Uterus (tissue), 2 donors: ENCODE measurements at regions not wholly inside any gene's neighbourhood (a gene's known extent, or its start where the extent isn't known, plus 50 kb on each side); places are given as distances from the start of the nearest gene placed in this dataset.

Experiments used
- POLR2A ChIP-seq, 2 donors: fragments of 450-650 bp; IDR thresholded peaks; one replicate each; pipeline ENCODE4 v1.6.1; 2016; ENCODE audit warnings: antibody characterized with exemption in 2 of 2, mild to moderate bottlenecking in 1 of 2, moderate library complexity in 1 of 2
- TF ChIP-seq, protein P1 (sequence below), 4 experiments: fragments of 200-600 bp in 2 of 4; fragments of 450-650 bp in 2 of 4; sonication (generic) in 2 of 4; IDR thresholded peaks; one replicate each; pipeline ENCODE4 v1.5.1; 2016 to 2019; ENCODE audit warnings: antibody characterized with exemption in 4 of 4, mild to moderate bottlenecking in 2 of 4, moderate library complexity in 1 of 4

DNA sequence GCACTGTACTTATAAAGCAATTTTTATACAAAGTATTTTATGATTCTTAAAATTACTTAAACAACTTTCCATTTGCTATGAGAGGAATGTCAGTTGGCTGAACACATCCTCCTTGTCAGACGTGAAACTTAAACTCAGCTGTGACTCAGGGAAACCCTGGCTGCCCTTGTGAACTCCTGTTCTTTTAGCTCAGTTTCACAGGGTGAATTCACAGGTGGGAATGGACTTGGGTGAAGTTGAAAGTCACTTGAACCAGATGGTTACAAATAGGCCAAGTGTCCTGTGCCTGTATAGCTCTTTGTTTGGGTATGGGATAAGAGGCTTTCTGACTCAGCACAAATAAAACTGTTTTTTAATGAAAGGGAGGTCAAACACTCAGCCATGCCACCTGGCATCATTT lies 67.4 kb upstream of the FAM47B start:
- TF ChIP-seq, protein P1, sequence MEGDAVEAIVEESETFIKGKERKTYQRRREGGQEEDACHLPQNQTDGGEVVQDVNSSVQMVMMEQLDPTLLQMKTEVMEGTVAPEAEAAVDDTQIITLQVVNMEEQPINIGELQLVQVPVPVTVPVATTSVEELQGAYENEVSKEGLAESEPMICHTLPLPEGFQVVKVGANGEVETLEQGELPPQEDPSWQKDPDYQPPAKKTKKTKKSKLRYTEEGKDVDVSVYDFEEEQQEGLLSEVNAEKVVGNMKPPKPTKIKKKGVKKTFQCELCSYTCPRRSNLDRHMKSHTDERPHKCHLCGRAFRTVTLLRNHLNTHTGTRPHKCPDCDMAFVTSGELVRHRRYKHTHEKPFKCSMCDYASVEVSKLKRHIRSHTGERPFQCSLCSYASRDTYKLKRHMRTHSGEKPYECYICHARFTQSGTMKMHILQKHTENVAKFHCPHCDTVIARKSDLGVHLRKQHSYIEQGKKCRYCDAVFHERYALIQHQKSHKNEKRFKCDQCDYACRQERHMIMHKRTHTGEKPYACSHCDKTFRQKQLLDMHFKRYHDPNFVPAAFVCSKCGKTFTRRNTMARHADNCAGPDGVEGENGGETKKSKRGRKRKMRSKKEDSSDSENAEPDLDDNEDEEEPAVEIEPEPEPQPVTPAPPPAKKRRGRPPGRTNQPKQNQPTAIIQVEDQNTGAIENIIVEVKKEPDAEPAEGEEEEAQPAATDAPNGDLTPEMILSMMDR (IDR thresholded peaks at IDR 0.05) = no peak
- no peak for TF ChIP-seq POLR2A (IDR thresholded peaks at IDR 0.05)
